MCF 10A (cell line): ENCODE measurements at regions not wholly inside any gene's neighbourhood (a gene's known extent, or its start where the extent isn't known, plus 50 kb on each side); places are given as distances from the start of the nearest gene placed in this dataset.

ENCODE experiments used
- BruUV-seq: library from RNA; stranded (reverse); fragments of 400-500 nt; replicated peaks from 2 replicates; lab custom pipeline; 2021; lab: Mats Ljungman, UMichigan
- CTCF ChIA-PET: fragments of 300-600 bp; sonication (Branson Sonifier 250); formaldehyde crosslinking; extraction: SDS; loops from one replicate; lab custom pipeline; 2021; ENCODE audit warnings: antibody characterized with exemption, inconsistent platforms; lab: Yijun Ruan, JAX
- POLR2A ChIA-PET: fragments of 300-600, 350-650 bp; sonication (Branson Sonifier 250); formaldehyde crosslinking; extraction: SDS; loops from one replicate; lab custom pipeline; 2020; ENCODE audit warnings: antibody characterized with exemption, inconsistent platforms; lab: Yijun Ruan, JAX
- DNase-seq: peaks from one replicate; pipeline ENCODE4 v3.0.0-alpha.2; 2018; ENCODE audit not compliant: unreplicated experiment
- H3K27ac Mint-ChIP-seq: one replicate; pipeline ENCODE4 v1.8.0; 2022; ENCODE audit warnings: mild to moderate bottlenecking, low read depth, mixed read lengths; ENCODE audit not compliant: unreplicated experiment
- H3K27me3 Mint-ChIP-seq: one replicate; pipeline ENCODE4 v1.8.0; 2022; ENCODE audit warnings: mixed read lengths; ENCODE audit not compliant: insufficient read depth, unreplicated experiment
- H3K36me3 Mint-ChIP-seq: one replicate; pipeline ENCODE4 v1.8.0; 2022; ENCODE audit warnings: mild to moderate bottlenecking, moderate library complexity, mixed read lengths; ENCODE audit not compliant: insufficient read depth, unreplicated experiment
- H3K4me1 Mint-ChIP-seq: one replicate; pipeline ENCODE4 v1.8.0; 2022; ENCODE audit warnings: mixed read lengths; ENCODE audit not compliant: insufficient read depth, unreplicated experiment
- H3K4me3 Mint-ChIP-seq: one replicate; pipeline ENCODE4 v1.8.0; 2022; ENCODE audit warnings: mild to moderate bottlenecking, moderate library complexity, mixed read lengths; ENCODE audit not compliant: unreplicated experiment
- H3K9me3 Mint-ChIP-seq: one replicate; pipeline ENCODE4 v1.8.0; 2022; ENCODE audit warnings: mixed read lengths; ENCODE audit not compliant: unreplicated experiment
- intact Hi-C: fragments of 100-400 bp; cut with micrococcal nuclease; formaldehyde crosslinking; loops from 2 replicates; pipeline ENCODE4 v1.14.1; 2022
- TF ChIP-seq, protein P1 (sequence below): fragments of 200-600 bp; IDR thresholded peaks from one replicate; pipeline ENCODE4 v1.8.0; 2022; ENCODE audit warnings: antibody characterized with exemption, mild to moderate bottlenecking; ENCODE audit not compliant: unreplicated experiment

DNA sequence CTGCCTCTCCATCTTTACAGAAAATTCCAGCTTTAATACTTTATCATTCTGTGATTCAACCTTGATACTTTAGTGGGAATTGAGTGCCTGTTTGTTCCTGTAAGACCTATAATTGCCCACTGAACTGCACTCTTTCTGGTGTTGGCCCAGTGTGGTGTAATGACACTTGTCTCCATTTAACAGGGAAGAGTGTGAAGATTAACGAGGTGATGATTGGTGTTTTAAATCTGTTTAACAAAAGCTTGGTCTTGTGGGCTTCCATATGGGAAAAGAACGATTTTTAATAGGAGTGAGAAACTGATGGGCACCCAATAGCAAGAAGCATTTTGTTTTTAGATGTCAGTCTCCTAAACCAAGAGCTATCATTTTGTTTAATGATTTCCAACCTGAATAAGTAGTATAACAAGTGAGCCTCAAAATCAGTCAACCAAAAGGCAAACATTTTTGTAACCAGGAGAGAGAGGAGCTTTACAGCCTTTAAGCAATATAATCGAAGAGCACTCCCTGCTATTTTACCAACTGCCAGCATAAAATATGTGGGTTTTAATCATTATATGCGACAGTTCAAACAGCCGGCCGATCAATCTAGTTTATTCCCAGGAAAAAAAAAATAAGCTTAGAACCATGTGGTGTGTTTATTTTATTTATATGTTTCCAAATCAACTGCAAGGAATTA is 50.2 kb downstream of the SUPT20HL1 start:
- intact Hi-C loops, result no loop called here
- no peaks in the 10 kb centered on the region for H3K4me1 Mint-ChIP-seq
- no peaks in the 10 kb centered on the region for H3K36me3 Mint-ChIP-seq
- peaks cover 77% of the 10 kb centered on the region for H3K27me3 Mint-ChIP-seq
- POLR2A ChIA-PET, result interaction anchor here (0.6 to 1.7 kb wide), 2 partner anchors 11 to 65 kb away, joined by 3 read pairs; no protein-coding TSS in a partner anchor
- no TSS peak for BruUV-seq
- CTCF ChIA-PET, result interaction anchor here (0.6 to 1.3 kb wide), 6 partner anchors 12 to 438 kb away, joined by 3 to 5 read pairs (median 4); no protein-coding TSS in a partner anchor
- no peak overlapping the region for H3K4me3 Mint-ChIP-seq
- H3K9me3 Mint-ChIP-seq, result peaks cover 8% of the 10 kb centered on the region
- TF ChIP-seq, protein P1, sequence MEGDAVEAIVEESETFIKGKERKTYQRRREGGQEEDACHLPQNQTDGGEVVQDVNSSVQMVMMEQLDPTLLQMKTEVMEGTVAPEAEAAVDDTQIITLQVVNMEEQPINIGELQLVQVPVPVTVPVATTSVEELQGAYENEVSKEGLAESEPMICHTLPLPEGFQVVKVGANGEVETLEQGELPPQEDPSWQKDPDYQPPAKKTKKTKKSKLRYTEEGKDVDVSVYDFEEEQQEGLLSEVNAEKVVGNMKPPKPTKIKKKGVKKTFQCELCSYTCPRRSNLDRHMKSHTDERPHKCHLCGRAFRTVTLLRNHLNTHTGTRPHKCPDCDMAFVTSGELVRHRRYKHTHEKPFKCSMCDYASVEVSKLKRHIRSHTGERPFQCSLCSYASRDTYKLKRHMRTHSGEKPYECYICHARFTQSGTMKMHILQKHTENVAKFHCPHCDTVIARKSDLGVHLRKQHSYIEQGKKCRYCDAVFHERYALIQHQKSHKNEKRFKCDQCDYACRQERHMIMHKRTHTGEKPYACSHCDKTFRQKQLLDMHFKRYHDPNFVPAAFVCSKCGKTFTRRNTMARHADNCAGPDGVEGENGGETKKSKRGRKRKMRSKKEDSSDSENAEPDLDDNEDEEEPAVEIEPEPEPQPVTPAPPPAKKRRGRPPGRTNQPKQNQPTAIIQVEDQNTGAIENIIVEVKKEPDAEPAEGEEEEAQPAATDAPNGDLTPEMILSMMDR, result no peak
- H3K27ac Mint-ChIP-seq, result no peak overlapping the region
- DNase-seq, result no peak

GRCh38 chrX:24412637-24413363 is 52.3 kb upstream of the PDK3 start:
- CTCF ChIA-PET, result interaction anchor here (1.1 to 1.7 kb wide), 3 partner anchors 13 to 85 kb away, joined by 3 to 4 read pairs (median 3); no protein-coding TSS in a partner anchor
- TF ChIP-seq, protein P1, result no peak
- no TSS peak for BruUV-seq

More at GRCh38 chrX:24412637-24413363, 52.3 kb upstream of the PDK3 start:
- Mint-ChIP-seq H3K4me1 (no peaks in the 10 kb centered on the region), H3K27ac (no peak overlapping the region), H3K4me3 (no peak overlapping the region), H3K27me3 (peaks cover 74% of the 10 kb centered on the region), H3K36me3 (no peaks in the 10 kb centered on the region), H3K9me3 (peaks cover 8% of the 10 kb centered on the region)
- POLR2A ChIA-PET, result no interaction called here
- no peak for DNase-seq
- intact Hi-C loops, result no loop called here
